Loucy (cell line): ENCODE measurements at regions not wholly inside any gene's neighbourhood (a gene's known extent, or its start where the extent isn't known, plus 50 kb on each side); places are given as distances from the start of the nearest gene placed in this dataset.

ENCODE experiments used
- H2AFZ ChIP-seq: fragments of 200-600 bp; sonication (generic); 2 replicates; pipeline ENCODE4 v1.6.0; 2016; ENCODE audit warnings: antibody characterized with exemption, mild to moderate bottlenecking, low read length, moderate library complexity
- H3F3A ChIP-seq: fragments of 200-600 bp; 2 replicates; pipeline ENCODE4 v1.6.0; 2016; ENCODE audit warnings: antibody characterized with exemption, low read depth, mild to moderate bottlenecking
- H3K27me3 ChIP-seq: fragments of 200-600 bp; sonication (generic); 2 replicates; pipeline ENCODE4 v1.6.1; 2014; ENCODE audit warnings: low read length, mild to moderate bottlenecking; ENCODE audit not compliant: insufficient read depth, poor library complexity, severe bottlenecking
- H3K36me3 ChIP-seq: fragments of 200-600 bp; sonication (generic); 2 replicates; pipeline ENCODE4 v1.6.1; 2016; ENCODE audit warnings: low read length; ENCODE audit not compliant: insufficient read depth
- H3K4me1 ChIP-seq: fragments of 200-600 bp; sonication (generic); 2 replicates; pipeline ENCODE4 v1.5.1; 2014; ENCODE audit warnings: low read length, mild to moderate bottlenecking; ENCODE audit not compliant: insufficient read depth, poor library complexity, severe bottlenecking
- H3K4me2 ChIP-seq: fragments of 200-600 bp; sonication (generic); 2 replicates; pipeline ENCODE4 v1.6.0; 2014; ENCODE audit warnings: antibody characterized with exemption, low read length, low read depth, mild to moderate bottlenecking; ENCODE audit not compliant: poor library complexity, severe bottlenecking
- H3K4me3 ChIP-seq: fragments of 200-600 bp; sonication (generic); 2 replicates; pipeline ENCODE4 v1.5.1; 2014; ENCODE audit warnings: low read length, mild to moderate bottlenecking, mixed read lengths; ENCODE audit not compliant: poor library complexity, severe bottlenecking
- H3K79me2 ChIP-seq: fragments of 200-600 bp; sonication (generic); 2 replicates; pipeline ENCODE4 v1.6.1; 2014; ENCODE audit warnings: low read length; ENCODE audit not compliant: insufficient read depth
- H3K9ac ChIP-seq: fragments of 200-600 bp; sonication (generic); 2 replicates; pipeline ENCODE4 v1.6.0; 2014; ENCODE audit warnings: mild to moderate bottlenecking, low read depth, low read length, moderate library complexity; ENCODE audit not compliant: poor library complexity, severe bottlenecking
- H3K9me2 ChIP-seq: fragments of 200-600 bp; sonication (generic); replicated peaks from 2 replicates; pipeline ENCODE4 v1.6.1; 2016; ENCODE audit warnings: low read depth, low read length, mixed read lengths
- H3K9me3 ChIP-seq: fragments of 200-600 bp; sonication (generic); 2 replicates; pipeline ENCODE4 v1.6.1; 2014; ENCODE audit warnings: mild to moderate bottlenecking, antibody characterized with exemption, low read length, low read depth; ENCODE audit not compliant: insufficient read depth
- H4K20me1 ChIP-seq: fragments of 200-600 bp; sonication (generic); 2 replicates; pipeline ENCODE4 v1.6.0; 2014; ENCODE audit warnings: antibody characterized with exemption, low read length, mild to moderate bottlenecking; ENCODE audit not compliant: insufficient read depth, poor library complexity, severe bottlenecking
- EZH2phosphoT487 ChIP-seq: fragments of 200-600 bp; IDR thresholded peaks from 2 replicates; pipeline ENCODE4 v1.6.1; 2018; ENCODE audit warnings: antibody characterized with exemption, mild to moderate bottlenecking, moderate library complexity, borderline replicate concordance
- TF ChIP-seq, protein P1 (sequence below): fragments of 200-600 bp; sonication (generic); conservative IDR thresholded peaks from 2 replicates; pipeline ENCODE4 v1.5.1; 2014; ENCODE audit warnings: mild to moderate bottlenecking, antibody characterized with exemption, low read length

DNA sequence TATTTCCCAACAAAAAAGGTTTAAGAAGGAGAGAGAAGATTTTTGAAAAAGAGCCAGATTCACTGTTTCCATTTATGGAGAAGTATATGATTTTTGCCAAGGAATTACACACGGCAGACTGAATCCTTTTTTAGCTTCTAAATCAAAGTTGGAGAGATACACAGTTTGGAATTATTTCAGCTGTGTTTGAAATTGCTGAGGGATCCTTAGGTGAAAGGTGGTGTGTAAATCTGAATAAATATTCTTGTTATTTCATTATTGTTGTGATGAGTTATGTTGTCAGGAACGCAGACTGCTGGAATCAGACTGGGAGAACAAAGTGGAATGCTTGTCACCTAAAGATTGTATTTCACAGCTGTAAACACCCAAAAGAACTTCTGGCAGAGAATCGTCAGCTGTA, 168.5 kb upstream of the AKIRIN2 start:
- H3K9me2 ChIP-seq, result no peaks in the 10 kb centered on the region
- H3K36me3 ChIP-seq, result no peaks in the 10 kb centered on the region
- H3K4me3 ChIP-seq, result no peak overlapping the region
- no peaks in the 10 kb centered on the region for H4K20me1 ChIP-seq
- no peaks in the 10 kb centered on the region for H3K79me2 ChIP-seq
- no peaks in the 10 kb centered on the region for H3F3A ChIP-seq
- no peaks in the 10 kb centered on the region for H3K27me3 ChIP-seq
- no peak overlapping the region for H3K4me2 ChIP-seq
- H2AFZ ChIP-seq, result no peak overlapping the region
- no peak overlapping the region for H3K9ac ChIP-seq
- no peaks in the 10 kb centered on the region for H3K9me3 ChIP-seq
- H3K4me1 ChIP-seq, result no peaks in the 10 kb centered on the region
- no peak for TF ChIP-seq EZH2phosphoT487
- TF ChIP-seq, protein P1, sequence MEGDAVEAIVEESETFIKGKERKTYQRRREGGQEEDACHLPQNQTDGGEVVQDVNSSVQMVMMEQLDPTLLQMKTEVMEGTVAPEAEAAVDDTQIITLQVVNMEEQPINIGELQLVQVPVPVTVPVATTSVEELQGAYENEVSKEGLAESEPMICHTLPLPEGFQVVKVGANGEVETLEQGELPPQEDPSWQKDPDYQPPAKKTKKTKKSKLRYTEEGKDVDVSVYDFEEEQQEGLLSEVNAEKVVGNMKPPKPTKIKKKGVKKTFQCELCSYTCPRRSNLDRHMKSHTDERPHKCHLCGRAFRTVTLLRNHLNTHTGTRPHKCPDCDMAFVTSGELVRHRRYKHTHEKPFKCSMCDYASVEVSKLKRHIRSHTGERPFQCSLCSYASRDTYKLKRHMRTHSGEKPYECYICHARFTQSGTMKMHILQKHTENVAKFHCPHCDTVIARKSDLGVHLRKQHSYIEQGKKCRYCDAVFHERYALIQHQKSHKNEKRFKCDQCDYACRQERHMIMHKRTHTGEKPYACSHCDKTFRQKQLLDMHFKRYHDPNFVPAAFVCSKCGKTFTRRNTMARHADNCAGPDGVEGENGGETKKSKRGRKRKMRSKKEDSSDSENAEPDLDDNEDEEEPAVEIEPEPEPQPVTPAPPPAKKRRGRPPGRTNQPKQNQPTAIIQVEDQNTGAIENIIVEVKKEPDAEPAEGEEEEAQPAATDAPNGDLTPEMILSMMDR, result no peak

DNA sequence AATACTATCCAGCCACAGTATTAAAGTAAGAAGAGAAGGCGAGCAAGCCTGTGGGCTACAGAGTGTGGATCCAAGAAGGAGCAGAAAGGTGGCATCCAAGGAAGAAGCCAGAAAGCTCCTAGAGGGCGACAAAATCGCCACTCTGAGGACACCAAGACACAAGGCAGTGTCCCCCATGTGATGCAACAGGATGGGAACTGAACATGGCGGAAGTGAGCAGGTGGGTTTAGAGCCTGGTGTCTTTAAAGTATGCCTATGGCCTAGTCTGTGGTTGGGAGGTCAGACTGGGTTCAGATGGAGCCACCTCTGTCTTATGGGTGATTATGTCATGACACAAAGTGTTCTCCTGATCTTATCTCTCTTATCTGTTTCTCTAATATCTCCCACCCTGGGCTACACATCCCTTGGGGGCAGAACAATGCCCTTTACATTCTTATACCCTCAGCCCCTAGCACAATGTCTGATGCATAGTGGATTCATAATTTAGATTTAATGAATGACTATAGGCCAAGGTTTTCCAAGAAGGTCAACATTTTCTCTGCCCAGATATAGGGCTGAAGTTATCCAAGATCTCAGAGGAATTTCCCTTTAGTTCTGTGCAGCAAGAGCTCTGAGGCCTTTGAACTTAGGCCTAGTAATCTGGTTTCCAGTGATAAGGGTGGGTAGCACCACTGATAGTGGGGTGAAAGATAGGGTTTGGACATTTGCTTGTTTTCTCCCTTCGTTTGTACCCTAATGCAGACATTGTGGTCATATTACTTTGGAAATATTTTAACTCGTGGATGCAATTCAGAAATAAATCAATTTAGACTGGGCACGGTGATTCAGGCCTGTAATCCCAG, 167.3 kb upstream of the AKIRIN2 start:
- H3K27me3 ChIP-seq, result no peaks in the 10 kb centered on the region
- no peaks in the 10 kb centered on the region for H3K9me3 ChIP-seq
- H3K4me1 ChIP-seq, result no peaks in the 10 kb centered on the region
- H3K36me3 ChIP-seq, result no peaks in the 10 kb centered on the region
- no peaks in the 10 kb centered on the region for H3F3A ChIP-seq
- H3K4me3 ChIP-seq, result no peak overlapping the region
- no peak overlapping the region for H3K4me2 ChIP-seq
- no peak for TF ChIP-seq EZH2phosphoT487
- TF ChIP-seq, protein P1, result no peak
- no peaks in the 10 kb centered on the region for H3K79me2 ChIP-seq
- H2AFZ ChIP-seq, result no peak overlapping the region
- H4K20me1 ChIP-seq, result no peaks in the 10 kb centered on the region
- no peaks in the 10 kb centered on the region for H3K9me2 ChIP-seq
- no peak overlapping the region for H3K9ac ChIP-seq

DNA sequence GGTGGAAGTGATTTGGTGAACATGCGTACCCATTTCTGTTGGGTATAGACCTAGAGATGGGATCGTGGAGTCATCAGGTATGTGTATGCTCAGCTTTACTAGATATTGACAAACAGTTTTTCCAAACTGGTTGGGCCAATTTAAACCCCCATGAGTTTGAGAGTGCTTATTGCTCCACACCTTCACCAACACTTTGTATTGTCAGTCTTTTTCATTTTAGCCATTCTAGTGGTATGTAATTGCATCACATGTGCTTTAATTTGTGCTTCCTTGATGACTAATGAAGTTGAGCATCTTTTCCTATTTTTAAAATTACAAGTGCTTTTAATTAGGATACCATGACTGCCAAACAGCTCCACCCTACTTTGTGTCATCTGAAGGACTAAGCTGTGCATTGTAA, 158.9 kb upstream of the AKIRIN2 start:
- H3K9me2 ChIP-seq, result no peaks in the 10 kb centered on the region
- no peaks in the 10 kb centered on the region for H3K36me3 ChIP-seq
- TF ChIP-seq EZH2phosphoT487, result no peak
- TF ChIP-seq, protein P1, result no peak
- no peak overlapping the region for H3K9ac ChIP-seq
- no peaks in the 10 kb centered on the region for H3F3A ChIP-seq
- H3K9me3 ChIP-seq, result 0 out of 2 replicates have a peak, but pooled peaks cover 3% of the 10 kb centered on the region
- no peak overlapping the region for H3K4me2 ChIP-seq
- no peak overlapping the region for H3K4me3 ChIP-seq
- H3K4me1 ChIP-seq, result no peaks in the 10 kb centered on the region
- no peak overlapping the region for H2AFZ ChIP-seq
- H3K79me2 ChIP-seq, result no peaks in the 10 kb centered on the region
- H3K27me3 ChIP-seq, result no peaks in the 10 kb centered on the region
- no peaks in the 10 kb centered on the region for H4K20me1 ChIP-seq
